ENCODE measurements at regions not wholly inside any gene's neighbourhood (a gene's known extent, or its start where the extent isn't known, plus 50 kb on each side); places are given as distances from the start of the nearest gene placed in this dataset.

DNA sequence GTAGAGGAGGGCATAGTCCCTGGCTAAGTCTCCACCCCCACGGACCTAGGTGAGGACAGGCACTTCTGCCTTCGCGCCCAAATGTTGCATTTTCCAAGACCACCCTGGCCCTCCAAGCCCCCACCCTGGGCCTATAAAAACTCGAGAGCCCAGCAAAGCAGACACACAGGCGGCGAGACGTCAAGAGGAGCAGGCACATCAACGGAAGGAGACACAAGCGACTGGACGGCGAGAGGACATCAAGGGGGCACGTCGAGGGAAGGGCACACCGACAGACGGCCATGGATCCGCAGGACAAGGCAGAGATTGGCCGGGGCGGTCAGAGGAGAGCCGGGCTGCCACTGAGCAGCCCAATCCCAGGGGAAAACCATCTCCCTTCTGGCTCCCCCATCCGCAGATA, 348.0 kb downstream of the MTRR start:
- no peak overlapping the region for H3K4me3 ChIP-seq (ENCODE audit: low read length in 2 of 2)
- no peaks in the 10 kb centered on the region for H3K27me3 ChIP-seq (ENCODE audit: insufficient read depth, low read length)
- Mint-ChIP-seq H3K4me1 (no peaks in the 10 kb centered on the region), H3K4me3 (no peak overlapping the region), H3K36me3 (no peaks in the 10 kb centered on the region), H3K9me3 (peaks cover 0 to 6% (median 3%) of the 10 kb centered on the region in 8 donors), H3K27ac (no peak overlapping the region), H3K27me3 (no peaks in the 10 kb centered on the region)
- CTCF ChIA-PET (ENCODE audit: partially characterized antibody) = no interaction called here
- POLR2A ChIA-PET (ENCODE audit: partially characterized antibody) = no interaction called here
- H3K4me1 ChIP-seq (ENCODE audit: insufficient read depth, low read length) = no peaks in the 10 kb centered on the region
- H3K9me3 ChIP-seq (ENCODE audit: control insufficient read depth in 1 of 2, low read length in 2 of 2) = no peaks in the 10 kb centered on the region
- H3K36me3 ChIP-seq (ENCODE audit: insufficient read depth, low read length) = no peaks in the 10 kb centered on the region
- H3K27ac ChIP-seq (ENCODE audit: low read depth, low read length) = no peak overlapping the region
- intact Hi-C loops (cut with micrococcal nuclease) = no loop called here
- no peak for DNase-seq

DNA sequence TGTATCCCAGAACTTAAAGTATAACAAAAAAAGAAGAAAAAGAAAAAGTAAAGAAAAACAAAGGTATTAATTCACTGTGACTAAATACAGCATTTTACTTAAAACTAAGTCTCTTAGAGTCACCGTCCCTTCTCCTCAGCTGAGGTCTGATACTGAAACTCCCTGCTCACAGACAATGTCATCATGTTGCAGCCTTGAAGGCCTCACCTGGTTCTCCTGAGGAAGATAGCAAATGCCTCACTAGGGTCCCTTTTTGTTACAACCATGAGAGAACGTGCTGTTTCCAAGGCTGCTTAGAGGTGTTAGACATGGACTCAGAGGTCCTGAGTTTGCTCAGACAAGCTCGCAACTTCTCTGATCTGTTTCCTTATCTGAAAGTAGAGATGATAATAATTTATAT, 357.2 kb downstream of the MTRR start:
- Mint-ChIP-seq H3K36me3 (no peaks in the 10 kb centered on the region), H3K4me1 (no peaks in the 10 kb centered on the region), H3K27me3 (no peaks in the 10 kb centered on the region), H3K9me3 (peaks cover 5 to 13% (median 9%) of the 10 kb centered on the region in 8 donors), H3K4me3 (no peak overlapping the region), H3K27ac (no peak overlapping the region)
- Histone ChIP-seq H3K36me3 (ENCODE audit: insufficient read depth, low read length) (no peaks in the 10 kb centered on the region), H3K4me3 (ENCODE audit: low read length in 2 of 2) (no peak overlapping the region), H3K27me3 (ENCODE audit: insufficient read depth, low read length) (no peaks in the 10 kb centered on the region), H3K27ac (ENCODE audit: low read depth, low read length) (no peak overlapping the region), H3K4me1 (ENCODE audit: insufficient read depth, low read length) (no peaks in the 10 kb centered on the region), H3K9me3 (ENCODE audit: control insufficient read depth in 1 of 2, low read length in 2 of 2) (no peaks in the 10 kb centered on the region)
- ChIA-PET CTCF (ENCODE audit: partially characterized antibody) (no interaction called here), POLR2A (ENCODE audit: partially characterized antibody) (no interaction called here)
- intact Hi-C loops (cut with micrococcal nuclease) = no loop called here
- DNase-seq = no peak

DNA sequence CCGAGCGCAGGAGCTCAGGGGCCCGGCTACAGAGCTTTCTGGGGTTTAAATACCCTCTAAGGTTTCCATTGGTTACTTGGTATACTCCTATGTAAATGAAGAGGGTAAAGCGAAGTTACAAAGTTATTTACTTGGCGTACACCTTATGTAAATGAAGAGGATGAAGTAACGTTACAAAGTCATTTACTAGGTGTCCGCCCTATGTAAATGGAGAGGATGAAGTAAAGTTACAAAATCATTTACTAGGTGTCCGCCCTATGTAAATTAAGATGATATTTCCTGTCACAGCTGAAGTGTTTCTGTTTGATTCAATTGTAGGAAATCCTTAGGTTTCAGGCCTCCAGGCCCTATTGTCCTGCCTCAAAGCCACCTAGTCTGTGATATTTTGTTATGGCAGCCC, 358.2 kb downstream of the MTRR start:
- intact Hi-C loops (cut with micrococcal nuclease) = no loop called here
- CTCF ChIA-PET (ENCODE audit: partially characterized antibody) = no interaction called here
- H3K9me3 ChIP-seq (ENCODE audit: control insufficient read depth in 1 of 2, low read length in 2 of 2) = no peaks in the 10 kb centered on the region

DNA sequence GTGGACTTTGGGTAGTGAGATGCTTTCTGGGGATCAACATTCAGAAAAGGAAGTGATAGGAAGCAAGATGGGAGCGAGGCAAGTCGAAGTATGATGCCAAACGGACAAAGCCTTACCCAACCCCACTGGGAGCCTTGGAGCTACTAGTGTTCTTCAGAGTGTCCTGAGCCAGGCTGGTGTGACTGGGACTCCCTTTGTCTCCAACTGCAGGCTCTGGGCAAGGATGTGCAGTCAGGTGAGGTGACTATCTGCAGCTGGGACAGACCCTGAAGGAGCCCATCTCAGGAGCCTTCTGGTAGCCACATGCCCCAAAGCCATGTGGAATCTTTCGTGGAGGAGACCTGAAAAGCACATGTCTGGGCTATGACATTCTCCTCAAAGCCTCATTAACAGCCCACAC, 360.6 kb downstream of the MTRR start:
- intact Hi-C loops (cut with micrococcal nuclease) = no loop called here
- Histone ChIP-seq H3K4me1 (ENCODE audit: insufficient read depth, low read length) (no peaks in the 10 kb centered on the region), H3K36me3 (ENCODE audit: insufficient read depth, low read length) (no peaks in the 10 kb centered on the region), H3K4me3 (ENCODE audit: low read length in 2 of 2) (no peak overlapping the region), H3K27me3 (ENCODE audit: insufficient read depth, low read length) (no peaks in the 10 kb centered on the region), H3K27ac (ENCODE audit: low read depth, low read length) (no peak overlapping the region), H3K9me3 (ENCODE audit: control insufficient read depth in 1 of 2, low read length in 2 of 2) (no peaks in the 10 kb centered on the region)
- ChIA-PET CTCF (ENCODE audit: partially characterized antibody) (no interaction called here), POLR2A (ENCODE audit: partially characterized antibody) (no interaction called here)
- no peak for DNase-seq
- no peak overlapping the region for H3K27ac Mint-ChIP-seq
- H3K4me1 Mint-ChIP-seq = no peaks in the 10 kb centered on the region
- H3K36me3 Mint-ChIP-seq = no peaks in the 10 kb centered on the region
- H3K9me3 Mint-ChIP-seq = peaks cover 0 to 5% (median 2%) of the 10 kb centered on the region in 8 donors
- no peak overlapping the region for H3K4me3 Mint-ChIP-seq
- H3K27me3 Mint-ChIP-seq = no peaks in the 10 kb centered on the region

More for the DNA sequence above, 358.2 kb downstream of the MTRR start:
- Mint-ChIP-seq H3K9me3 (peaks cover 0 to 13% (median 6%) of the 10 kb centered on the region in 8 donors), H3K4me3 (no peak overlapping the region), H3K4me1 (no peaks in the 10 kb centered on the region), H3K36me3 (no peaks in the 10 kb centered on the region), H3K27me3 (no peaks in the 10 kb centered on the region), H3K27ac (no peak overlapping the region)
- Histone ChIP-seq H3K36me3 (ENCODE audit: insufficient read depth, low read length) (no peaks in the 10 kb centered on the region), H3K4me3 (ENCODE audit: low read length in 2 of 2) (no peak overlapping the region), H3K27me3 (ENCODE audit: insufficient read depth, low read length) (no peaks in the 10 kb centered on the region), H3K4me1 (ENCODE audit: insufficient read depth, low read length) (no peaks in the 10 kb centered on the region), H3K27ac (ENCODE audit: low read depth, low read length) (no peak overlapping the region)
- POLR2A ChIA-PET (ENCODE audit: partially characterized antibody) = no interaction called here
- no peak for DNase-seq

- no peaks in the 10 kb centered on the region for H3K36me3 ChIP-seq (ENCODE audit: insufficient read depth, low read length)
- ChIA-PET CTCF (ENCODE audit: partially characterized antibody) (no interaction called here), POLR2A (ENCODE audit: partially characterized antibody) (no interaction called here)
- intact Hi-C loops (cut with micrococcal nuclease) = no loop called here
- H3K27ac ChIP-seq (ENCODE audit: low read depth, low read length) = no peak overlapping the region
- Mint-ChIP-seq H3K27ac (no peak overlapping the region), H3K36me3 (no peaks in the 10 kb centered on the region), H3K27me3 (no peaks in the 10 kb centered on the region), H3K4me3 (no peak overlapping the region), H3K9me3 (peaks cover 0 to 10% (median 3%) of the 10 kb centered on the region in 8 donors), H3K4me1 (no peaks in the 10 kb centered on the region)
- no peaks in the 10 kb centered on the region for H3K27me3 ChIP-seq (ENCODE audit: insufficient read depth, low read length)
- H3K4me3 ChIP-seq (ENCODE audit: low read length in 2 of 2) = no peak overlapping the region
- no peaks in the 10 kb centered on the region for H3K4me1 ChIP-seq (ENCODE audit: insufficient read depth, low read length)
- no peak for DNase-seq
- H3K9me3 ChIP-seq (ENCODE audit: control insufficient read depth in 1 of 2, low read length in 2 of 2) = no peaks in the 10 kb centered on the region
These were observed 361.9 kb downstream of the MTRR start for GRCh38 chr5:8230868-8231267.

GRCh38 chr5:8233479-8233878, 364.5 kb downstream of the MTRR start:
- Mint-ChIP-seq H3K27me3 (no peaks in the 10 kb centered on the region), H3K36me3 (no peaks in the 10 kb centered on the region), H3K4me1 (no peaks in the 10 kb centered on the region), H3K9me3 (peaks cover 0 to 9% (median 3%) of the 10 kb centered on the region in 8 donors), H3K27ac (no peak overlapping the region), H3K4me3 (no peak overlapping the region)
- ChIA-PET POLR2A (ENCODE audit: partially characterized antibody) (no interaction called here), CTCF (ENCODE audit: partially characterized antibody) (no interaction called here)
- no peak overlapping the region for H3K27ac ChIP-seq (ENCODE audit: low read depth, low read length)
- H3K4me1 ChIP-seq (ENCODE audit: insufficient read depth, low read length) = no peaks in the 10 kb centered on the region
- DNase-seq = no peak
- H3K9me3 ChIP-seq (ENCODE audit: control insufficient read depth in 1 of 2, low read length in 2 of 2) = no peaks in the 10 kb centered on the region
- H3K36me3 ChIP-seq (ENCODE audit: insufficient read depth, low read length) = no peaks in the 10 kb centered on the region
- intact Hi-C loops (cut with micrococcal nuclease) = no loop called here
- no peak overlapping the region for H3K4me3 ChIP-seq (ENCODE audit: low read length in 2 of 2)
- no peaks in the 10 kb centered on the region for H3K27me3 ChIP-seq (ENCODE audit: insufficient read depth, low read length)

DNA sequence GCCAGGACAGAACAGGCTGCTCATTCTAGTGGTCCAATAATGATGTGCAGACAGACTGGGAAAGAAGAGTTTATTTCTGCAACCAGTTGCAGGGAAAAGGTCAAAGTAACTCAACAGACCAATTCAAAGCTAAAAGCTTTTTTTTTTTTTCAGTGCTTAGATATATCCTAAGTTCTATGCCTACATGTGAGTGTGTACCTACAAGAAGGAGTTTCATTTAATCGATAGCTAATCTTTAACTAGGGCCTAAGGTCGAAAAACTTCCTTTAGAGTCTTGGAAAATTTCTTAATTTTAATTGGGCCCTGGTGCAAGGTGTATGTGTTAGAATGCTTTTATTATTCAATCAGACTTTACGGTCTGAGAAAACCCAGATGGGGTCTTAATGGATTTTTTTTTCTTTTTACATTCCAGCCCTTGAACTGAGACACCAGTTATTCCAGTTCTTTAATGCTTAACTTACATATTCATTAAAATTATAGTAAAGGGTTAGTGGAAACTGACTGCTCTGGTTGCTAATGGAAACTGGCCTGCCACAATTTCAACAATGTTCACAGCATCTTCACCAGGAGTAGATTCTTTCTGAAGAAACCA, 365.3 kb downstream of the MTRR start:
- H3K4me1 ChIP-seq (ENCODE audit: insufficient read depth, low read length) = no peaks in the 10 kb centered on the region
- H3K27ac ChIP-seq (ENCODE audit: low read depth, low read length) = no peak overlapping the region
- ChIA-PET CTCF (ENCODE audit: partially characterized antibody) (no interaction called here), POLR2A (ENCODE audit: partially characterized antibody) (no interaction called here)
- Mint-ChIP-seq H3K27me3 (no peaks in the 10 kb centered on the region), H3K9me3 (peaks cover 0 to 9% (median 3%) of the 10 kb centered on the region in 8 donors), H3K4me3 (no peak overlapping the region), H3K36me3 (no peaks in the 10 kb centered on the region), H3K27ac (no peak overlapping the region), H3K4me1 (no peaks in the 10 kb centered on the region)
- no peak for DNase-seq
- H3K36me3 ChIP-seq (ENCODE audit: insufficient read depth, low read length) = no peaks in the 10 kb centered on the region
- H3K4me3 ChIP-seq (ENCODE audit: low read length in 2 of 2) = no peak overlapping the region
- no peaks in the 10 kb centered on the region for H3K9me3 ChIP-seq (ENCODE audit: control insufficient read depth in 1 of 2, low read length in 2 of 2)
- intact Hi-C loops (cut with micrococcal nuclease) = no loop called here
- no peaks in the 10 kb centered on the region for H3K27me3 ChIP-seq (ENCODE audit: insufficient read depth, low read length)

DNA sequence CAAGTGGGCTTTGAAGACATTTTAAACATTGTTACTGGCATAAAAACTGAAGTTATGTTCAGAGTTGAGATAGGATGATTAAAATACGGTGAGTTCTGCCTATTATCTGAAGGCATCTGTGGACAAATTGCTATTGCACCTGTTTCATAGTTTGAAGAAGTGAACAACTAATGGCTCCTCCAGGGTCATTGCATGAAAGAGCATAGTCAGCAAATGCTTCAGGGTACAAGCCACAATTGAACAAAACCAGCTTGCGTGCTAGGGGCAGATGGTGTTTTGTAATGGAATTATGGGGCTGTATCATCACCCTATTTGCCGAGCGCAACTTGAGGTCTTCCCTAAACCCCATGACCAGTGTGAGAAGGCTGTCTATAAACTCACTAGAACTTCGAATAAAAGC, 369.1 kb downstream of the MTRR start:
- POLR2A ChIA-PET (ENCODE audit: partially characterized antibody) = no interaction called here
- no peaks in the 10 kb centered on the region for H3K36me3 Mint-ChIP-seq
- no peak overlapping the region for H3K27ac Mint-ChIP-seq
- intact Hi-C loops (cut with micrococcal nuclease) = no loop called here
- Histone ChIP-seq H3K4me1 (ENCODE audit: insufficient read depth, low read length) (no peaks in the 10 kb centered on the region), H3K4me3 (ENCODE audit: low read length in 2 of 2) (no peak overlapping the region), H3K27ac (ENCODE audit: low read depth, low read length) (no peak overlapping the region), H3K9me3 (ENCODE audit: control insufficient read depth in 1 of 2, low read length in 2 of 2) (no peaks in the 10 kb centered on the region), H3K36me3 (ENCODE audit: insufficient read depth, low read length) (no peaks in the 10 kb centered on the region), H3K27me3 (ENCODE audit: insufficient read depth, low read length) (no peaks in the 10 kb centered on the region)
- no peak for DNase-seq
- H3K27me3 Mint-ChIP-seq = no peaks in the 10 kb centered on the region
- H3K4me3 Mint-ChIP-seq = no peak overlapping the region
- CTCF ChIA-PET (ENCODE audit: partially characterized antibody) = no interaction called here
- peaks cover 0 to 11% (median 4%) of the 10 kb centered on the region in 8 donors for H3K9me3 Mint-ChIP-seq
- H3K4me1 Mint-ChIP-seq = no peaks in the 10 kb centered on the region

Measured in CD4-positive, alpha-beta memory T cell (primary cell).